B cell (primary cell): ENCODE measurements at regions not wholly inside any gene's neighbourhood (a gene's known extent, or its start where the extent isn't known, plus 50 kb on each side); places are given as distances from the start of the nearest gene placed in this dataset.

Experiments used
- ATAC-seq: fragments of 200-7000 bp; cut with Tn5 transposase; one replicate; pipeline ENCODE4 v1.10.0; 2021; ENCODE audit warnings: low read depth, mild to moderate bottlenecking, moderate number of reproducible peaks, moderate library complexity
- CTCF ChIA-PET: fragments of 350-600 bp; sonication (Branson Sonifier 250); formaldehyde crosslinking; loops from one replicate; lab custom pipeline; 2021; ENCODE audit warnings: antibody characterized with exemption, inconsistent platforms; lab: Charles Lee
- POLR2A ChIA-PET: fragments of 350-600 bp; sonication (Branson Sonifier 250); formaldehyde crosslinking; loops from one replicate; lab custom pipeline; 2021; ENCODE audit warnings: antibody characterized with exemption; lab: Charles Lee
- DNase-seq: peaks from one replicate; pipeline ENCODE4 v3.0.0; 2013
- H2AFZ ChIP-seq: 2 replicates; pipeline ENCODE4 v1.6.1; 2012; ENCODE audit warnings: mild to moderate bottlenecking, low read depth, low read length; ENCODE audit not compliant: insufficient read depth, poor library complexity, severe bottlenecking
- H3K27ac ChIP-seq, 2 donors: 1 replicate in 1 of 2; 2 replicates in 1 of 2; pipeline ENCODE4 v1.5.1; 2012 to 2013; ENCODE audit warnings: low read length in 2 of 2, mild to moderate bottlenecking in 2 of 2, moderate library complexity in 1 of 2
- H3K27me3 ChIP-seq, 4 experiments: fragments of 200-600 bp in 1 of 4; sonication (generic) in 1 of 4; replicated peaks in 1 of 4; 1 replicate in 2 of 4; 2 replicates in 2 of 4; pipeline versions ENCODE4 v1.6.1 to v1.7.0; 2013 to 2016; ENCODE audit warnings: low read length in 3 of 4, mild to moderate bottlenecking in 2 of 4, mixed read lengths in 1 of 4, moderate library complexity in 1 of 4; ENCODE audit not compliant: insufficient read depth in 4 of 4, control insufficient read depth in 3 of 4; ENCODE audit errors: control extremely low read depth in 1 of 4
- H3K36me3 ChIP-seq, 2 experiments: replicated peaks in 1 of 2; 1 replicate in 1 of 2; 2 replicates in 1 of 2; pipeline versions ENCODE4 v1.6.1 to v1.7.1; 2013; ENCODE audit warnings: low read length in 1 of 2; ENCODE audit not compliant: insufficient read depth in 2 of 2, control insufficient read depth in 1 of 2; ENCODE audit errors: control extremely low read depth in 1 of 2, extremely low read depth in 1 of 2
- H3K4me1 ChIP-seq, 2 donors: fragments of 200-600 bp in 1 of 2; sonication (generic) in 1 of 2; 1 replicate in 1 of 2; 2 replicates in 1 of 2; pipeline versions ENCODE4 v1.5.1 to v1.6.1; 2013 to 2017; ENCODE audit warnings: low read length in 2 of 2; ENCODE audit not compliant: control insufficient read depth in 2 of 2, insufficient read depth in 2 of 2
- H3K4me2 ChIP-seq: replicated peaks from 2 replicates; pipeline ENCODE3; 2012; ENCODE audit warnings: mild to moderate bottlenecking, low read depth, low read length; ENCODE audit not compliant: poor library complexity, severe bottlenecking
- H3K4me3 ChIP-seq, 5 experiments: fragments of 200-600 bp in 1 of 5; sonication (generic) in 1 of 5; 1 replicate in 3 of 5; 2 replicates in 2 of 5; pipeline versions ENCODE4 v1.5.1 to v1.7.0; 2011 to 2016; ENCODE audit warnings: low read length in 4 of 5, mild to moderate bottlenecking in 4 of 5, low read depth in 2 of 5, control low read depth in 1 of 5, moderate library complexity in 1 of 5; ENCODE audit not compliant: insufficient read depth in 1 of 5; ENCODE audit errors: control extremely low read depth in 1 of 5, extremely low read depth in 1 of 5
- H3K79me2 ChIP-seq: fragments of 200-600 bp; sonication (generic); one replicate; pipeline ENCODE4 v1.6.0; 2016; ENCODE audit warnings: low read length; ENCODE audit not compliant: control insufficient read depth, insufficient read depth
- H3K9ac ChIP-seq: fragments of 200-600 bp; sonication (generic); 2 replicates; pipeline ENCODE4 v1.6.1; 2017; ENCODE audit warnings: mild to moderate bottlenecking, low read length, moderate library complexity
- H3K9me3 ChIP-seq, 3 donors: one replicate each; pipeline versions ENCODE4 v1.6.1 to v1.7.1; 2013; ENCODE audit warnings: low read length in 2 of 3; ENCODE audit not compliant: control insufficient read depth in 2 of 3, insufficient read depth in 1 of 3; ENCODE audit errors: control extremely low read depth in 1 of 3
- H4K20me1 ChIP-seq: 2 replicates; pipeline ENCODE4 v1.6.0; 2012; ENCODE audit warnings: mild to moderate bottlenecking, low read length; ENCODE audit not compliant: insufficient read depth, control insufficient read depth, poor library complexity, severe bottlenecking
- H3K27ac Mint-ChIP-seq: one replicate; pipeline ENCODE4 v1.8.0; 2021; ENCODE audit warnings: mixed read lengths
- H3K27me3 Mint-ChIP-seq: one replicate; pipeline ENCODE4 v1.8.0; 2021; ENCODE audit warnings: mixed read lengths
- H3K4me1 Mint-ChIP-seq: one replicate; pipeline ENCODE4 v1.8.0; 2021; ENCODE audit warnings: mixed read lengths
- H3K4me3 Mint-ChIP-seq: one replicate; pipeline ENCODE4 v1.8.0; 2021; ENCODE audit warnings: mixed read lengths
- H3K9me3 Mint-ChIP-seq: one replicate; pipeline ENCODE4 v1.8.0; 2022; ENCODE audit warnings: mixed read lengths; ENCODE audit not compliant: insufficient read depth
- EZH2 ChIP-seq: IDR thresholded peaks from 2 replicates; pipeline ENCODE4 v1.6.1; 2012; ENCODE audit warnings: borderline replicate concordance, low read depth, mild to moderate bottlenecking, moderate library complexity, low read length; ENCODE audit not compliant: insufficient read depth, poor library complexity, severe bottlenecking
- WGBS: methylation state at CpG from one replicate; pipeline ENCODE4 v1.1.5; 2013; ENCODE audit warnings: missing lambda C conversion rate; ENCODE audit not compliant: insufficient coverage; 5-methylcytosine and 5-hydroxymethylcytosine counted together
- intact Hi-C: fragments of 100-400 bp; cut with micrococcal nuclease; formaldehyde crosslinking; loops from one replicate; pipeline ENCODE4 v1.10.0; 2022
- TF ChIP-seq, protein P1 (sequence below): fragments of 200-600 bp; IDR thresholded peaks from one replicate; pipeline ENCODE4 v1.8.0; 2022; ENCODE audit warnings: antibody characterized with exemption, mild to moderate bottlenecking

DNA sequence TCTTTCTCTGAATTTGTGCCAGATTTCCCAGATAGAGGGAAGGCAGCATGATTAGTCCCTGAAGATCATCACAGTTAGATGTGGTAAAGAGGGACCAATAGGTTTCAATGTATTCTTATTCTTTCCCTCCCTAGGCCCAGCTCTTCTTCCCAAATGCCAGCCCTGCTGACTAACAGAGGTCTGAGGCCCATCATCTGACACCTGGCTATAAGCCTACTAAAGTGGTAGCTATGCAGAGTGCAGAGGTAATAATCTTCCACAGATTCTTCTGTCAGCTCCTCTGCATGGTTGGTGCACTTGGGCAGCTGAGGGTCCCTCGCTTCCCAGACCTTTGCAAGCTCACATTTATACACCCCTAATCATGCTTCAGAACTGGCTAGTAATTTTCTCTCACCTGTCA, 63.7 kb upstream of the PZP start:
- no peaks in the 10 kb centered on the region for H3K4me1 ChIP-seq
- no peaks in the 10 kb centered on the region for H3K9me3 ChIP-seq
- H2AFZ ChIP-seq, result no peak overlapping the region
- H3K4me3 ChIP-seq, result no peak overlapping the region
- no peaks in the 10 kb centered on the region for H4K20me1 ChIP-seq
- DNase-seq, result no peak
- H3K9me3 Mint-ChIP-seq, result no peaks in the 10 kb centered on the region
- ChIA-PET CTCF (no interaction called here), POLR2A (no interaction called here)
- peaks cover 18% of the 10 kb centered on the region for H3K27me3 Mint-ChIP-seq
- no peak overlapping the region for H3K27ac Mint-ChIP-seq
- H3K9ac ChIP-seq, result no peak overlapping the region
- ATAC-seq, result no peak
- WGBS, result no CpG with 5 or more reads among the region's 1 CpG
- H3K79me2 ChIP-seq, result no peaks in the 10 kb centered on the region
- no peaks in the 10 kb centered on the region for H3K36me3 ChIP-seq
- intact Hi-C loops, result no loop called here
- no peaks in the 10 kb centered on the region for H3K4me1 Mint-ChIP-seq
- H3K4me2 ChIP-seq, result no peak overlapping the region
- H3K27ac ChIP-seq, result no peak overlapping the region
- peaks cover 0 to 5% (median 0%) of the 10 kb centered on the region in 4 experiments for H3K27me3 ChIP-seq
- no peak overlapping the region for H3K4me3 Mint-ChIP-seq
- no peak for TF ChIP-seq EZH2
- TF ChIP-seq, protein P1, sequence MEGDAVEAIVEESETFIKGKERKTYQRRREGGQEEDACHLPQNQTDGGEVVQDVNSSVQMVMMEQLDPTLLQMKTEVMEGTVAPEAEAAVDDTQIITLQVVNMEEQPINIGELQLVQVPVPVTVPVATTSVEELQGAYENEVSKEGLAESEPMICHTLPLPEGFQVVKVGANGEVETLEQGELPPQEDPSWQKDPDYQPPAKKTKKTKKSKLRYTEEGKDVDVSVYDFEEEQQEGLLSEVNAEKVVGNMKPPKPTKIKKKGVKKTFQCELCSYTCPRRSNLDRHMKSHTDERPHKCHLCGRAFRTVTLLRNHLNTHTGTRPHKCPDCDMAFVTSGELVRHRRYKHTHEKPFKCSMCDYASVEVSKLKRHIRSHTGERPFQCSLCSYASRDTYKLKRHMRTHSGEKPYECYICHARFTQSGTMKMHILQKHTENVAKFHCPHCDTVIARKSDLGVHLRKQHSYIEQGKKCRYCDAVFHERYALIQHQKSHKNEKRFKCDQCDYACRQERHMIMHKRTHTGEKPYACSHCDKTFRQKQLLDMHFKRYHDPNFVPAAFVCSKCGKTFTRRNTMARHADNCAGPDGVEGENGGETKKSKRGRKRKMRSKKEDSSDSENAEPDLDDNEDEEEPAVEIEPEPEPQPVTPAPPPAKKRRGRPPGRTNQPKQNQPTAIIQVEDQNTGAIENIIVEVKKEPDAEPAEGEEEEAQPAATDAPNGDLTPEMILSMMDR, result no peak

DNA sequence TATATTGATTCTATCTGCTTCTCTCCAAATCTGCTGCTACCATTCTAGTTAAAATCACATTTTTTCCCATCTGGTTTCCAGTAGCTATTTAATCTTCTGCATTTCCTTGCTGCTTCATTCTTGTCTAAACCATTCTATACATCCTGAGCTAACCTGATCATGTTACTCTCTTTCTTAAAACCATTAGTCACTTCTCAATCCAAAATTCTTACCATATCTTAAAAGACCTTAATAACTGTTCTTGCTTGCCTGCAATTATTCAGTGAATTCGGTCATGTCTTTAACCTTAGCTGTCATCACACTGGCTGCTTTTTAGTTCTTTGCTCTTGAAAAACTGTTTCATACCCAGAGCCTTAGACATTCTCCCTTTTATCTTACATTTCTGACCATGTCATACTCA, 56.4 kb upstream of the PZP start:
- DNase-seq (no peak), ATAC-seq (no peak)
- Histone ChIP-seq H3K36me3 (no peaks in the 10 kb centered on the region), H3K4me2 (no peak overlapping the region), H3K4me3 (no peak overlapping the region), H3K9ac (no peak overlapping the region), H3K27ac (no peak overlapping the region), H3K9me3 (no peaks in the 10 kb centered on the region), H2AFZ (no peak overlapping the region), H4K20me1 (no peaks in the 10 kb centered on the region), H3K79me2 (no peaks in the 10 kb centered on the region), H3K27me3 (no peaks in the 10 kb centered on the region), H3K4me1 (no peaks in the 10 kb centered on the region)
- no peak overlapping the region for H3K4me3 Mint-ChIP-seq
- no peaks in the 10 kb centered on the region for H3K9me3 Mint-ChIP-seq
- H3K4me1 Mint-ChIP-seq, result no peaks in the 10 kb centered on the region
- CTCF ChIA-PET, result no interaction called here
- H3K27me3 Mint-ChIP-seq, result peaks cover 15% of the 10 kb centered on the region
- intact Hi-C loops, result no loop called here
- 71% methylated on average over 1 of the region's 1 CpG for WGBS
- POLR2A ChIA-PET, result no interaction called here
- TF ChIP-seq, protein P1, result no peak
- no peak for TF ChIP-seq EZH2
- no peak overlapping the region for H3K27ac Mint-ChIP-seq
